ENCODE measurements at regions not wholly inside any gene's neighbourhood (a gene's known extent, or its start where the extent isn't known, plus 50 kb on each side); places are given as distances from the start of the nearest gene placed in this dataset.

- Histone ChIP-seq H3K9me3 (no peaks in the 10 kb centered on the region), H3K27me3 (no peaks in the 10 kb centered on the region), H3K4me3 (no peak overlapping the region), H3K27ac (no peak overlapping the region), H3K36me3 (no peaks in the 10 kb centered on the region), H3K4me1 (peaks cover 0 to 4% (median 0%) of the 10 kb centered on the region in 4 donors)
- 75 to 100% methylated on average over 1 to 3 of the region's 3 CpGs for WGBS, 2 donors (ENCODE audit: low coverage in 1 of 2)
- TF ChIP-seq POLR2A (IDR thresholded peaks at IDR 0.05) (no peak), EP300 (IDR thresholded peaks at IDR 0.05; ENCODE audit: low read depth) (no peak), CTCF (IDR thresholded peaks at IDR 0.05) (no peak), POLR2AphosphoS5 (IDR thresholded peaks at IDR 0.05) (no peak)
- intact Hi-C loops (cut with DNase I; ENCODE audit: low total_unique reads): no loop called here
- in situ Hi-C loops (cut with MboI; ENCODE audit: low pct_ligation_motif_present in 1 of 4, low pct_unique_long_range_greater_than_20kb in 1 of 4, low sequenced_read_pairs in 3 of 4): no loop called here
- no peak for DNase-seq
These were observed 786.6 kb upstream of the ID2 start for GRCh38 chr2:7895289-7895688.

- intact Hi-C loops (cut with DNase I; ENCODE audit: low total_unique reads): no loop called here
- no peak overlapping the region for H3K27ac ChIP-seq
- no peak for TF ChIP-seq CTCF (IDR thresholded peaks at IDR 0.05)
- TF ChIP-seq POLR2A (IDR thresholded peaks at IDR 0.05): no peak
- TF ChIP-seq POLR2AphosphoS5 (IDR thresholded peaks at IDR 0.05): no peak
- no peak for TF ChIP-seq EP300 (IDR thresholded peaks at IDR 0.05; ENCODE audit: low read depth)
- H3K36me3 ChIP-seq: no peaks in the 10 kb centered on the region
- peaks cover 0 to 4% (median 0%) of the 10 kb centered on the region in 4 donors for H3K4me1 ChIP-seq
- no peak for DNase-seq
- 71 to 77% methylated on average over 3 to 5 of the region's 5 CpGs for WGBS, 2 donors (ENCODE audit: low coverage in 1 of 2)
- no peaks in the 10 kb centered on the region for H3K9me3 ChIP-seq
- no peaks in the 10 kb centered on the region for H3K27me3 ChIP-seq
- H3K4me3 ChIP-seq: no peak overlapping the region
- in situ Hi-C loops (cut with MboI; ENCODE audit: low pct_ligation_motif_present in 1 of 4, low pct_unique_long_range_greater_than_20kb in 1 of 4, low sequenced_read_pairs in 3 of 4): no loop called here
These were observed 784.8 kb upstream of the ID2 start for GRCh38 chr2:7896940-7897487.

- in situ Hi-C loops (cut with MboI; ENCODE audit: low pct_ligation_motif_present in 1 of 4, low pct_unique_long_range_greater_than_20kb in 1 of 4, low sequenced_read_pairs in 3 of 4): no loop called here
- Histone ChIP-seq H3K27me3 (no peaks in the 10 kb centered on the region), H3K27ac (no peak overlapping the region)
These were observed 782.6 kb upstream of the ID2 start for GRCh38 chr2:7899241-7899640.

GRCh38 chr2:7899923-7900322 is 781.9 kb upstream of the ID2 start:
- Histone ChIP-seq H3K36me3 (no peaks in the 10 kb centered on the region), H3K27me3 (no peaks in the 10 kb centered on the region), H3K4me3 (no peak overlapping the region), H3K4me1 (peaks cover 0 to 4% (median 0%) of the 10 kb centered on the region in 4 donors), H3K27ac (no peak overlapping the region), H3K9me3 (no peaks in the 10 kb centered on the region)
- 28 to 43% methylated on average over 1 of the region's 1 CpG for WGBS, 2 donors (ENCODE audit: low coverage in 1 of 2)
- no peak for TF ChIP-seq CTCF (IDR thresholded peaks at IDR 0.05)
- TF ChIP-seq POLR2AphosphoS5 (IDR thresholded peaks at IDR 0.05): no peak
- no peak for TF ChIP-seq POLR2A (IDR thresholded peaks at IDR 0.05)
- TF ChIP-seq EP300 (IDR thresholded peaks at IDR 0.05; ENCODE audit: low read depth): no peak
- in situ Hi-C loops (cut with MboI; ENCODE audit: low pct_ligation_motif_present in 1 of 4, low pct_unique_long_range_greater_than_20kb in 1 of 4, low sequenced_read_pairs in 3 of 4) (no loop called here), intact Hi-C loops (cut with DNase I; ENCODE audit: low total_unique reads) (no loop called here)
- no peak for DNase-seq

More at GRCh38 chr2:7899241-7899640, 782.6 kb upstream of the ID2 start:
- no peak for DNase-seq
- H3K36me3 ChIP-seq: no peaks in the 10 kb centered on the region
- no peak for TF ChIP-seq EP300 (IDR thresholded peaks at IDR 0.05; ENCODE audit: low read depth)
- no peak for TF ChIP-seq CTCF (IDR thresholded peaks at IDR 0.05)
- TF ChIP-seq POLR2A (IDR thresholded peaks at IDR 0.05): no peak
- TF ChIP-seq POLR2AphosphoS5 (IDR thresholded peaks at IDR 0.05): no peak
- no peaks in the 10 kb centered on the region for H3K9me3 ChIP-seq
- peaks cover 0 to 4% (median 0%) of the 10 kb centered on the region in 4 donors for H3K4me1 ChIP-seq
- intact Hi-C loops (cut with DNase I; ENCODE audit: low total_unique reads): no loop called here
- H3K4me3 ChIP-seq: no peak overlapping the region
- WGBS, 2 donors (ENCODE audit: low coverage in 1 of 2): 61 to 69% methylated on average over 3 to 5 of the region's 5 CpGs
